Fibroblast of upper back skin (primary cell): ENCODE measurements at regions not wholly inside any gene's neighbourhood (a gene's known extent, or its start where the extent isn't known, plus 50 kb on each side); places are given as distances from the start of the nearest gene placed in this dataset.
"Not testable (repeated sequence)": the region's sequence is repeated elsewhere in the genome, so short reads cannot be mapped to it uniquely, and the experiment has no call there.

Experiments
- DNase-seq: peaks from one replicate; pipeline ENCODE4 v3.0.0-alpha.2; 2013

- DNase-seq: peak; percentile 56
Measured at GRCh38 chr4:81314897-81315470, 100.0 kb upstream of the PRKG2 start.

GRCh38 chr4:81314196-81314896 is 99.3 kb upstream of the PRKG2 start:
- peak; percentile 54 for DNase-seq

GRCh38 chr4:81307991-81308390 is 93.0 kb upstream of the PRKG2 start:
- DNase-seq: no peak

- DNase-seq: no peak
Measured at GRCh38 chr4:81304871-81305270, 89.8 kb upstream of the PRKG2 start.

GRCh38 chr4:81300352-81300751 is 85.3 kb upstream of the PRKG2 start:
- not testable (repeated sequence) for DNase-seq

GRCh38 chr4:81290813-81291212 is 75.8 kb upstream of the PRKG2 start:
- DNase-seq: no peak

GRCh38 chr4:81287101-81287500 is 72.1 kb upstream of the PRKG2 start:
- DNase-seq: no peak

DNA sequence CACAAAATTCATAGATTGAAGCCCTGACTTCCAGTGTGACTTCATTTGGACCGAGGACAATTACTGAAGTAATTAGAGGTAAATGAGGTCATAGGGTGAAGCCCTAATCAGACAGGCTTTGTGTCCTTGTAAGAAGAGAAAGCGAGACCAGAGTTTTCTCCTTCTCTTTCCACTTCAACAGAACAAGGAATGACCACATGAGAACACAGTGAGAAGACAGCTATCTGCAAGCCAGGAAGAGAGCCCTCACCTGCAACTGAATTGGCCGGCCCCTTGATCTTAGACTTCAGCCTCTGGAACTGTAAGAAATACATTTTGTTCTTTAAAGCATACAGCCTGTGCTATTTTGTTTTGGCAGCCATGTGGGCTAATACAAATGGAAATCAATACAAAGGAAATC is 67.1 kb upstream of the PRKG2 start:
- no peak for DNase-seq

DNA sequence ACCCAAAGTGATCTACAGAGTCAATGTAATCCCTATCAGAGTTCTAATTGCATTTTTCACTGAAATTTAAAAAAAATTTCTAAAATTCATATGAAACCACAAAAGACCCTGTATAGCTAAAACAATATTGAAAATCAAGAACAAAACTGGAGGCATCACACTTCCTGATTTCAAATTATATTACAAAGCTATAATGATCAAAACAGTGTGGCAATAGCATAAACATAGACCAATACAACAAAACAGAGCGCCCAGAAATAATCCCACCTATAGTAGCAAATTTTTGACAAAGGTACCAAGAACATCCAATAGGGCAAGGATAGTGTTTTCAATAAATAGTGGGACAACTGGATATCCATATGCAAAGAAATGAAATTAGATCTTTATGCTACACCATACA is 59.4 kb upstream of the PRKG2 start:
- no peak for DNase-seq

GRCh38 chr4:81272671-81273070 is 57.6 kb upstream of the PRKG2 start:
- no peak for DNase-seq
